Aorta (tissue), 5 donors: ENCODE measurements at regions not wholly inside any gene's neighbourhood (a gene's known extent, or its start where the extent isn't known, plus 50 kb on each side); places are given as distances from the start of the nearest gene placed in this dataset.
"Not testable (repeated sequence)": the region's sequence is repeated elsewhere in the genome, so short reads cannot be mapped to it uniquely, and the experiment has no call there.

Source experiments
- ATAC-seq: fragments of 200-7000 bp; cut with Tn5 transposase; one replicate; pipeline ENCODE4 v1.9.1; 2022; ENCODE audit warnings: moderate library complexity; ENCODE audit not compliant: low FRiP score
- DNase-seq, 2 donors: peaks; one replicate each; pipeline ENCODE4 v3.0.0-alpha.2; 2020
- H3K27ac ChIP-seq, 2 donors: one replicate each; pipeline ENCODE4 v1.5.1; 2013; ENCODE audit warnings: low read length in 2 of 2, mild to moderate bottlenecking in 2 of 2, moderate library complexity in 2 of 2, control low read depth in 1 of 2, inconsistent platforms in 1 of 2, low read depth in 1 of 2
- H3K27me3 ChIP-seq, 2 donors: one replicate each; pipeline ENCODE4 v1.6.1; 2013; ENCODE audit warnings: control low read depth in 1 of 2, low read length in 1 of 2, mild to moderate bottlenecking in 1 of 2, moderate library complexity in 1 of 2; ENCODE audit not compliant: insufficient read depth in 2 of 2, control insufficient read depth in 1 of 2
- H3K36me3 ChIP-seq, 2 donors: one replicate each; pipeline ENCODE4 v1.6.1; 2013; ENCODE audit warnings: control low read depth in 1 of 2, low read length in 1 of 2, mild to moderate bottlenecking in 1 of 2; ENCODE audit not compliant: insufficient read depth in 2 of 2, control insufficient read depth in 1 of 2
- H3K4me1 ChIP-seq, 2 donors: one replicate each; pipeline ENCODE4 v1.6.1; 2013; ENCODE audit warnings: low read length in 2 of 2, control low read depth in 1 of 2, mild to moderate bottlenecking in 1 of 2, moderate library complexity in 1 of 2; ENCODE audit not compliant: insufficient read depth in 2 of 2, control insufficient read depth in 1 of 2
- H3K4me3 ChIP-seq, 2 donors: one replicate each; pipeline ENCODE4 v1.5.1; 2013; ENCODE audit warnings: low read length in 2 of 2, control low read depth in 1 of 2, mild to moderate bottlenecking in 1 of 2
- H3K9me3 ChIP-seq: one replicate; pipeline ENCODE4 v1.6.1; 2013; ENCODE audit warnings: mild to moderate bottlenecking, low read length; ENCODE audit not compliant: control insufficient read depth
- WGBS, 2 donors: extraction: QIAGEN DNeasy Blood & Tissue Kit; methylation state at CpG; one replicate each; pipeline ENCODE4 v1.1.7; 2013; 5-methylcytosine and 5-hydroxymethylcytosine counted together
- intact Hi-C, 2 donors: fragments of 100-400 bp; cut with DNase I; formaldehyde crosslinking; loops; one replicate each; pipeline versions ENCODE4 v1.14.2 to v1.15.0; 2022
- donor health status: healthy with polysubstance abuse.
- donor health status: Bipolar disorder and iron deficiency.
- donor health status: DM: no; HTN: no; CAD: no.
- donor health status: DM: no; HTN: no; CAD: no.
- donor health status: DM: yes; HTN: yes; CAD: no.

DNA sequence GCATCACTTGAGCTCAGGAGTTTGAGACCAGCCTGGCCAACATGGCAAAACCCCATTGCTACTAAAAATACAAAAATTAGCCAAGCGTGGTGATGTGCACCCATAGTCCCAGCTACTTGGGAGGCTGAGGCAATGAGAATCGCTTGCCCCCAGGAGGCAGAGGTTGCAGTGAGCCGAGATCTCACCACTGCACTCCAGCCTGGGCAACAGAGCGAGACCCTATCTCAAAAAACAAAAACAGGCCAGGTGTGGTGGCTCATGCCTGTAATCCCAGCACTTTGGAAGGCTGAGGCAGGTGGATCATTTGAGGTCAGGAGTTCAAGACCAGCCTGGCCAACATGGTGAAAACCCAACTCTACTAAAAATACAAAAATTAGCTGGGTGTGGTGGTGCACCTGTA lies 89.6 kb upstream of the EPCAM start:
- H3K27me3 ChIP-seq, intact Hi-C loops, ATAC-seq, H3K4me1 ChIP-seq, DNase-seq, H3K27ac ChIP-seq, H3K36me3 ChIP-seq, H3K9me3 ChIP-seq, H3K4me3 ChIP-seq: not testable (repeated sequence)
- whole genome bisulfite sequencing, 2 donors: 89 to 96% methylated on average over 4 of the region's 4 CpGs

DNA sequence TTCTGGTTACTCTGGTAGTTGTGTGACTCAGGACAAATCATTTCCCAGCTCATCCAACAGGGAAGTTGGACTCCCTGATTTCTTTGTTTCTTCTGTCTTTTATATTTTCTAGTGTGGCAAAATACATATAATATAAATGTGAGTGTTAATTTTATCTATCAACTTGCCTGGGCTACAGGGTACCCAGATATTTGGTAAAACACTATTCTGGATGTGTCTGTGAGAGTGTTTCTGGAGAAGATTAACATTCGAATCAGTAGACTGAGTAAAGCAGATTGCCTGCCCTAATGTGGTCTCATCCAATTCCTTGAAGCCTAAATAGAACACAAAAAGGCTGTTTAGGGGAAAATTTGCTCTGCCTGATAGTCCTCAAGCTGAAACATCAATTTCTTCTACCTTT lies 91.1 kb upstream of the EPCAM start:
- Histone ChIP-seq H3K27ac (no peak overlapping the region), H3K36me3 (no peaks in the 10 kb centered on the region), H3K27me3 (no peaks in the 10 kb centered on the region), H3K9me3 (no peaks in the 10 kb centered on the region), H3K4me3 (no peak overlapping the region), H3K4me1 (no peaks in the 10 kb centered on the region)
- DNase-seq: no peak
- 94 to 100% methylated on average over 1 of the region's 1 CpG for whole genome bisulfite sequencing, 2 donors
- intact Hi-C loops: no loop called here
- ATAC-seq: no peak

DNA sequence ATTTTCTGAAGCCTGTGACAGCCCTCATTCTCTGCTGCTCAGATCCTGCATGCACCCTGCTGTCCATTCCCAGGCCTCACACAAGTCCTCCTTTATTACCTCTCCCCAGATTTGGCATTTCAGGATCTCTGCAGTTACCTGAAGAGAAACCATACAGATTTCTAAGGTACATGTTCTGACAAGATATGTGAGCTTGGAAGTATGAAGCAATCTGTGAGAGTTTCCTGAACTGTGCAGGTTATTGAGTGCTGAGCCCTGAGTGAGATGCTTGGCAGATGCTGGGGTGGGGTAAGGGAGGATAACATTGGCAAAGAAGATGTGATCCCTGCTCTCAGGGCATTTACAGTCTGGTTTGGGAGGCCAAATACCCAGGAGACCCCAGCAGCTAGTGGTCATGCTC lies 91.9 kb upstream of the EPCAM start:
- Histone ChIP-seq H3K36me3 (no peaks in the 10 kb centered on the region), H3K27ac (no peak overlapping the region), H3K27me3 (no peaks in the 10 kb centered on the region), H3K9me3 (no peaks in the 10 kb centered on the region), H3K4me3 (no peak overlapping the region), H3K4me1 (no peaks in the 10 kb centered on the region)
- ATAC-seq (no peak), DNase-seq (no peak)
- intact Hi-C loops: no loop called here

DNA sequence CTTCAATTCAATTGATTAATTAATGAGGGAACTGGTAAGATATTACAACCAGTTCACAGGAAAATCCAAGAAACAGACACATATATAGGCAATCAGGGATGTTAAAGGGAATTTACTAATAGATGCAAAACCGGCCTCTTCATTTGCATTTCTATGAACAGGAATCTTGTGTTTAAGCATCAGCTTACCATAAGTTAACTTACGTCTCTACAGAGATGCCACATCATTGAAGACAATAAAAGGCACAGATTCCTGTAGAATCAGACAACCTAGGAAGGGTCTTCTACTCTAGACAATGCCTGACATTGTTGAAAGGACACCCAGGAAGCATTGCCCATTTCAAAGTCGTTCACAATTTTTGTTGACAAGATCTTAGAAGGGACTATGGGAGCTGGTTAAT lies 93.0 kb upstream of the EPCAM start:
- Histone ChIP-seq H3K4me3 (no peak overlapping the region), H3K36me3 (no peaks in the 10 kb centered on the region), H3K27ac (no peak overlapping the region), H3K27me3 (no peaks in the 10 kb centered on the region), H3K4me1 (no peaks in the 10 kb centered on the region), H3K9me3 (no peaks in the 10 kb centered on the region)
- ATAC-seq: no peak
- WGBS, 2 donors: 91 to 93% methylated on average over 3 of the region's 3 CpGs
- DNase-seq: no peak
- intact Hi-C loops: no loop called here

DNA sequence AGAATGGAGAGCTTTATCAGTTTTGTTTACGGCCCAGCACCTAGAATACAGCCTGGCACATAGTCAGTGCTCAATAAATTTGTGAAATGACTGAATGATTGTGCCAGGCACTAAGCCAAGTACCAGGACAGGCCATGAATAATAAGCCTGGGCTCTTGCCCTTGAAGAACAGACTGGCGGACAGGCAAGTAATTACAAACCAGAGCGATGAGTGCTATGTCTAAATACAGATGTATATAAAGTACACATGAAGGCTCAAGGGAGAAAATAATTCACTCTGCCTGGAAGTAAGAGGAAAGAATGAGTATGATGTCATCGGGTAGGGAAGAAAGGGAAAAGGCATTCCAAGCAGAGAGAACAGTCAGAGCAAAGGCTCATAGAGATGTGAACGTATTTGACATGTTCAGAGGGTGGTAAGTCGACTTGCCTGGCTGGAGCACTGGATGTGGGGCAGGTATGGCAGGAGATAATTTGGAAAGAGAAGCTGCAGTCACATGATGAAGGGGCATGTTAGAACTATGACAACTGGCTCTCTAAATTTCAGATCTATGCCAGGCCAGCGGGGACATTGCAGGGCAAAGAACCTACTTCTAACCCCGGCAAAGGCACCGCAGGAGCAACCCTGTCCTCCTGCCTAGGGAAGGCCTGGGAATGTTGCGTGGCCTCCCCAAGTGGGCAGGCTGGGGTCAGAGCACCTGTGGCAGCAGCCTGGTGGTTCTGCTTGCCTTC lies 94.9 kb upstream of the EPCAM start:
- WGBS, 2 donors: 51 to 55% methylated on average over 10 of the region's 10 CpGs
- DNase-seq: no peak
- no peaks in the 10 kb centered on the region for H3K27me3 ChIP-seq

DNA sequence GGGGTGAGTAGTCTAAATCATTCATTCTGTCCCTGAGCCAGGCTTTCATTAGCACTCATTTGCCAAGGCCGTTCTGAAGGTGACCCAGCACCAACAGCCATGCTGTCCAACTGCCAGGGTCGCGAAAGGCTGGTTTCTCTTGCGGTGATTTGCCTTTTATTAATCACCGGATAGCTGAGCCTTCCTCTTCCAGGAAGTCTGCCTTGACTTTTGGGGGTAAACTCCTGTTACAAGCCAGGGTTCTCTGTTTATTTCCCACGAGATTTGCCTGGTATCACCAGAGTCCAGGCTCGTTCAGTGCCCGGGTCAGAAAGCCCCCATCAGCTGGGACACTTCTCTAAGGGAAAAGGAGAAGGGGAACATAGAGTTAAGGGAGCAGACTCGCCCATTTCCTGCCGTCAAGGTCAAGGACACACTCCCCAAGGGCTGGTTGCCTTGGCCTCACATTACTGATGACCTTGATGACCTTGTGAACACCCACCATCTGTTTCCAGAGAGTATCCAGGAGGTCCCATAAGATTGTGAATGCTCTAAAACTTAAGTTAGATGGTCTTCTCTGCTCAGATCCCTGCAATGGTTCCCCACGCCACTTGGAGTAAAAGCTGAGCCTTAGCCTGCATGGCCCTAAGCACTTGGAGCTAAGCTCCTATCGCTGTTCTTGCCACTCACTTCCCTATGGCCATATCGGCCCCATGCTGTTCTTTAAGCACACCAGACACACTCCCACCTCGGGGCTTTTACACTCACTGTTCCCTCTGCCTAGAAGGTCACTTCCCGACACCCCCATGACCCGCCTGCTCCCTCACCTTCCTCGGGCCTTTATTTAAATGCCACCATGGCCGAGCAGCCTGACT lies 96.0 kb upstream of the EPCAM start:
- Histone ChIP-seq H3K27me3 (no peaks in the 10 kb centered on the region), H3K4me1 (no peaks in the 10 kb centered on the region), H3K27ac (no peak overlapping the region), H3K4me3 (no peak overlapping the region), H3K36me3 (no peaks in the 10 kb centered on the region), H3K9me3 (no peaks in the 10 kb centered on the region)
- WGBS, 2 donors: 82 to 83% methylated on average over 18 of the region's 18 CpGs
- DNase-seq: no peak
- intact Hi-C loops: no loop called here
- ATAC-seq: no peak

More for the DNA sequence above, 94.9 kb upstream of the EPCAM start:
- Histone ChIP-seq H3K27ac (peak overlapping the region; percentile 44 to 77), H3K4me3 (no peak overlapping the region), H3K4me1 (no peaks in the 10 kb centered on the region), H3K9me3 (no peaks in the 10 kb centered on the region), H3K36me3 (no peaks in the 10 kb centered on the region)
- intact Hi-C loops: no loop called here
- ATAC-seq: peak; percentile 30

DNA sequence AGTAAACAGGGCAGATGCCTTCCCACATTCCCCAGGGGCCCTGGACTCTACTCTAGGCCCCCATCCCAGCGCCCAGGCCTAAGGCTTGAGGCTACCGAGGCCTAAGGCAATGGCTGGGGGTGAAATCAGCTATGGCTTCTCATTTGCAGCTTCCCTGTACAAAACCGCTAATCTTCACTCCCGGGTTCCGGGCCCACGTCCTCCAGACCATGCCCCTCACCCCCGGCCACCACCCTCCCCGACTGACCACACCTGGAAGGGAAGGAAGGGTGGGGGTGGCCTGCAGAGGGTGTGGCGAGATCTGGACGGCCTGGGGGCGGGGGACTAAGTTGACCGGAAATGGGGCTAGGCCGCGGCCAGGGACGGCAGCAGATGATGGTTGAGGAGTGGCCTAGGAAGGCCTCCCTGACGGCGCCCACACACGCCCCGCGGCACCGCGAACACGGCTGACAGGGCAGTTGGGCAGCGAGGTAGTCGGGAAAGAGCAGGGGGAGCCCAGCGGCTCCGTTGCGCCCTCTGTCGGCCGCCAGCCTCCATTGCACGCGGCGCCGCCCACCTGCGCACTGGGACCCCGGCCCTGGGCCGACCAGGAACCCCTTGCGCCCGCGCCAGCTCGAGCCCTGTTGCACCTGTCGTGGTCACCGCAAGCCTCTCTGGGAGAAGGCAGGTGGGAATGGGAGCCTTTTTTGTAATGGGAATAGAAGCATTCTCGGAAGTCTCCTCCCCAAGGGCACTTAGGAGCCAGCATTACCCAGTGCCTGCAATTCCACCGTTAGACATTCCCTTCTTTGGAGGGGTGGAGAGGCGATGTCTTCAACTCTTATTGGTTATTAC lies 95.9 kb upstream of the CALM2 start:
- H3K27ac ChIP-seq: peak overlapping the region in 1 of 2 donors; percentile 25
- peak; percentile 87 for ATAC-seq
- no peaks in the 10 kb centered on the region for H3K4me1 ChIP-seq
- 12 to 13% methylated on average over 46 of the region's 46 CpGs for WGBS, 2 donors
- no peaks in the 10 kb centered on the region for H3K9me3 ChIP-seq
- DNase-seq: peak; percentile 72 to 90
- H3K36me3 ChIP-seq: no peaks in the 10 kb centered on the region
- no peaks in the 10 kb centered on the region for H3K27me3 ChIP-seq
- H3K4me3 ChIP-seq: no peak overlapping the region
- intact Hi-C loops: no loop called here

DNA sequence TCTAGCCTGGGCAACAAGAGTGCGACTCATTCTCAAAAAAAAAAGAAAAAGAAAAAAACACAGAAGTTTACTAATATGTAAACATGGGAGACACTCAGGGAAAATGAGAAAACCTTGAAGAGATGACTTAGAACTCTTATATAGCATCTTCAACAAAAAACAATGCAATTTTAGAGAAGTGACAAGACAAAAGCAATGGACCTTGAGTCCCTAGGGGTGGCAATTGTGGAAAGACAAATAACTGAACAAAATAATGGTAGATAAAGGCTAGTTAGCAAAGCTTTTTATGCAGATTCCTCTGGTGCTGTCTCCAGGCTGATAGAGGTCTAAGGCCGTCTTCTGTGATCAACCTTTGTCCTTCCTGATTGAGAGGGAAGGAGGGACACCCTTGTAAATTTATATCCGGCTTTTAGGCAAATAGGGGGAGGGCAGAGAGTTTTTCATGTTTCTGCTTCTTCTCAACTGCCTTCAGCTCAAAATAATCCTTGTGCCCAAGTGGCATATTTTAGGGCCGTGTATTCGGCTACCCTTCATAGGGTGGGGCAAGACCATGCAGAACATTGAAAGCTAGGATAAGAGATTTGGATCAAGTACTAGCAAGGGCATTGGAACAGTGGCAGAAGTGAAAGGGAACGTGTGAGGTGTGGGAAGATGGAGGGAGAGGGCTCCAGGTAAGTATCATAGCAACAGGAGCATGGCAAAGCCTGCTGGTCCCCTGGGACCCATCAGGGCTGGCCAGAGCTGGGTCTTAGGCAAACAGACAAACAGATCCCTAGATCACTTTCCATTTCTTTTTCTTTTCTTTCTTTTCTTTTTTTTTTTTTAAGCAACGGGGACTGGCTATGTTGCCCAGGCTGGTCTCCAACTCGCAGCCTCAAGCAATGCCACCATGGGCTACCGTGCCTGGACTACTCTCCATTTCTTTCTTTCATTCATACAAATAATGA lies 95.0 kb upstream of the CALM2 start:
- Histone ChIP-seq H3K4me1 (no peaks in the 10 kb centered on the region), H3K27ac (peak overlapping the region in 1 of 2 donors; percentile 34), H3K9me3 (no peaks in the 10 kb centered on the region), H3K4me3 (no peak overlapping the region), H3K36me3 (no peaks in the 10 kb centered on the region), H3K27me3 (no peaks in the 10 kb centered on the region)
- ATAC-seq (no peak), DNase-seq (no peak)
- intact Hi-C loops: no loop called here
- WGBS, 2 donors: 72 to 82% methylated on average over 9 of the region's 9 CpGs
